ENCODE measurements at regions not wholly inside any gene's neighbourhood (a gene's known extent, or its start where the extent isn't known, plus 50 kb on each side); places are given as distances from the start of the nearest gene placed in this dataset.

DNA sequence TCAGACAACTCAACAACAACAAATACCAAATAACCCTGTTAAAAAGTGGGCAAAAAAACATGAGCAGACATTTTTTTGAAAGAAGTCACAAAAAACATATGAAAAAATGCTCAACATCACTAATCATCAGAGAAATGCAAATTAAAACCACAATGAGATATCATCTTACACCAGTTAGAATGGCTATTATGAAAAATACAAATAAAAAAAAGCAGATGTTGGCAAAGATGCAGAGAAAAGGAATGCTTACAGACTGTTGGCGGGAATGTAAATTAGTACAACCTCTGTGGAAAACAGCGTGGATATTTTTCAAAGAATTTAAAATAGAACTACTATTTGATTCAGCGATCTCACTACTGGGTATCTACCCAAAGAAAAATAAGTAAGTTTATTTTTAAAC is 114.0 kb downstream of the SLC38A4 start:
- no peak overlapping the region for H3K4me3 ChIP-seq
- TF ChIP-seq, protein P1, sequence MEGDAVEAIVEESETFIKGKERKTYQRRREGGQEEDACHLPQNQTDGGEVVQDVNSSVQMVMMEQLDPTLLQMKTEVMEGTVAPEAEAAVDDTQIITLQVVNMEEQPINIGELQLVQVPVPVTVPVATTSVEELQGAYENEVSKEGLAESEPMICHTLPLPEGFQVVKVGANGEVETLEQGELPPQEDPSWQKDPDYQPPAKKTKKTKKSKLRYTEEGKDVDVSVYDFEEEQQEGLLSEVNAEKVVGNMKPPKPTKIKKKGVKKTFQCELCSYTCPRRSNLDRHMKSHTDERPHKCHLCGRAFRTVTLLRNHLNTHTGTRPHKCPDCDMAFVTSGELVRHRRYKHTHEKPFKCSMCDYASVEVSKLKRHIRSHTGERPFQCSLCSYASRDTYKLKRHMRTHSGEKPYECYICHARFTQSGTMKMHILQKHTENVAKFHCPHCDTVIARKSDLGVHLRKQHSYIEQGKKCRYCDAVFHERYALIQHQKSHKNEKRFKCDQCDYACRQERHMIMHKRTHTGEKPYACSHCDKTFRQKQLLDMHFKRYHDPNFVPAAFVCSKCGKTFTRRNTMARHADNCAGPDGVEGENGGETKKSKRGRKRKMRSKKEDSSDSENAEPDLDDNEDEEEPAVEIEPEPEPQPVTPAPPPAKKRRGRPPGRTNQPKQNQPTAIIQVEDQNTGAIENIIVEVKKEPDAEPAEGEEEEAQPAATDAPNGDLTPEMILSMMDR (IDR thresholded peaks at IDR 0.05), result no peak
- no peak for TF ChIP-seq EP300 (IDR thresholded peaks at IDR 0.05)
- TF ChIP-seq POLR2A (IDR thresholded peaks at IDR 0.05), result no peak
- no peak for TF ChIP-seq POLR2AphosphoS5 (IDR thresholded peaks at IDR 0.05)
- no peaks in the 10 kb centered on the region for H3K27me3 ChIP-seq
- H3K4me1 ChIP-seq, result no peaks in the 10 kb centered on the region
- no peaks in the 10 kb centered on the region for H3K9me3 ChIP-seq
- H3K27ac ChIP-seq, result no peak overlapping the region
- DNase-seq (ENCODE audit: low spot score in 2 of 2), result no peak
- WGBS, result 43% methylated on average over 3 of the region's 3 CpGs
- no peaks in the 10 kb centered on the region for H3K36me3 ChIP-seq

DNA sequence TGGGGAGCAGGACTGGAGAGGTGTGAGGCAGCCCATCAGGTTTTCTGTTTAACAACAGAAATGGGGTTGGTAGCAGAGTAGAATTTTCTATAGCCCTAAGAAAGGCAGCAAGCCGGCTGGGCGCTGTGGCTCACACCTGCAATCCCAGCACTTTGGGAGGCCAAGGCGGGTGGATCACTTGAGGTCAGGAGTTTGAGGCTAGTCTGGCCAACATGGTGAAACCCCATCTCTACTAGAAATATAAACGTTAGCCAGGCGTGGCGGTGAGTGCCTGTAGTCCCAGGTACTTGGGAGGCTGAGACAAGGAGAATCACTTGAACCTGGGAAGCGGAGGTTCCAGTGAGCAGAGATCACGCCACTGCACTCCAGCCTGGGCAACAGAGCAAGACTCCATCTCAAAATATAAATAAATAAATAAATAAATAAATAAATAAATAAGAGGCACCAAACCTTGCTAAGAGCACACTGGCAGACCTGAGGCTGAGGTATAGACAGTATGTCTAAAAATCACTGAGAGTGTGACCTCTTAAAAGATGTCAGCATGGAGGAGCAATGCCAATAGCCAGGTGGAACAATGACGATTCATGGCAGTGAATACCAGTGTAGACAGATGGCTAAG is 115.6 kb downstream of the SLC38A4 start:
- no peak for TF ChIP-seq POLR2AphosphoS5 (IDR thresholded peaks at IDR 0.05)
- TF ChIP-seq, protein P1 (IDR thresholded peaks at IDR 0.05), result no peak
- TF ChIP-seq POLR2A (IDR thresholded peaks at IDR 0.05), result no peak
- TF ChIP-seq EP300 (IDR thresholded peaks at IDR 0.05), result no peak
- no peak overlapping the region for H3K4me3 ChIP-seq
- no peak for DNase-seq (ENCODE audit: low spot score in 2 of 2)
- no peaks in the 10 kb centered on the region for H3K9me3 ChIP-seq
- H3K4me1 ChIP-seq, result no peaks in the 10 kb centered on the region
- no peaks in the 10 kb centered on the region for H3K27me3 ChIP-seq
- H3K27ac ChIP-seq, result no peak overlapping the region
- H3K36me3 ChIP-seq, result no peaks in the 10 kb centered on the region
- WGBS, result 89% methylated on average over 9 of the region's 9 CpGs

DNA sequence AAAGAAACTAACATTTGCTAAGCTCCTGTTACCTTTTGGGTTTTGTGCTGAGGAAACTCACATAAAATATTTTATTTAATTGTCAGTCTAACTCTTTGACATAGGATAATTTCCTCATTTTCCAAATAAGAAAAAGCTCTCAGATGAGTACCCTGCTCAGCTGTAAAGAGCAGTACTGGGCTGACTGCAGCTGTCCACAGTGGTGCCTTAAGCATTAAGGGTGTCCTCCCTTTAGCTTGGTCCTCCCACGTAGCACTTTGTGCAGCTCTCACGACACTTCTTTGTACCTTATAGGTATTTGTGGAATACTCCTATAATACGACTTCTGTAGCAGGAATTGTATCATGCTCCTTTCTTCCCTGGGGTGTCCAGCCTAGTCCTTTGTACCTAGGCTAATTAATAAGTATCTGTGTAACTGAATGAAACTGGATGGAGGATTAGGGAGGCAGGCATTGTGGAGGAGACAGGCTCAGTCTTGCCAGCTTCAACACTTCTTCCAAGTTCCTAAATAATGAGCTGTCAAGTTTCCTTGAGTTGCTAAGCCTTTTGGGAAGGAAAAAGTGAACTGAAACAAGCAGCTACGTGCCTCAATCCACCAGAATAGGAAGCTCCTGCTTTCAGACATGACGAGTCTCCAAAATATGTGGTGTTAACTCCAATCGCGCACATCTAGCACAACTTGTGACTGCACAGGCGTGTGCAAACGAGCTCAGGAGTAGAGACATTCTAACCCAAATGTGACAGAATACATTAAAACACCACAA is 123.0 kb downstream of the SLC38A4 start:
- H3K9me3 ChIP-seq, result no peaks in the 10 kb centered on the region
- H3K27me3 ChIP-seq, result no peaks in the 10 kb centered on the region
- WGBS, result 34% methylated on average over 9 of the region's 9 CpGs
- H3K4me3 ChIP-seq, result no peak overlapping the region
- H3K4me1 ChIP-seq, result peaks cover 23% of the 10 kb centered on the region
- no peak for DNase-seq (ENCODE audit: low spot score in 2 of 2)
- H3K27ac ChIP-seq, result peak overlapping the region; percentile 80
- TF ChIP-seq POLR2AphosphoS5 (IDR thresholded peaks at IDR 0.05), result peak in 1 of 3 donors; percentile 66
- TF ChIP-seq, protein P1 (IDR thresholded peaks at IDR 0.05), result no peak
- no peaks in the 10 kb centered on the region for H3K36me3 ChIP-seq

DNA sequence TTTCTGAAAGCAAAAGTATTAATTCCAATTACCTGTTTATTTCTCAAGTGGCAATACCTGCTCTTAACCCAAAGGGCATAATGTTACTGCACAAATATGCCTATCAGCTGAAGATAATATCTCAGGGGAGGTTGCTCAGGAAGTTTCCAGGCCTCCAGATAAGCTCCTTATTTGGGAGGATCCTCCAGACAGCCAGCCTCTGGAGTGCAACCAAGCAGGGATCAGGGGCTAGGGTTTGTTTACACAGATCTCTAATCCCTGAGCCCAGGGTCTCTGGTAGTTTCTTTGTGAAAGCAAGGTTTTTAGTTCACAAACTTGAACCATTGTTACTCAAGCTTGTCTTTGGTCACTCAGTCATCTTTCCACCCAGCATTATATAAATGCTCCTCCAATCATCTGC is 124.4 kb downstream of the SLC38A4 start:
- Histone ChIP-seq H3K4me3 (no peak overlapping the region), H3K4me1 (peaks cover 23% of the 10 kb centered on the region), H3K36me3 (no peaks in the 10 kb centered on the region), H3K27me3 (no peaks in the 10 kb centered on the region), H3K27ac (peak overlapping the region; percentile 24), H3K9me3 (no peaks in the 10 kb centered on the region)
- no peak for TF ChIP-seq POLR2A (IDR thresholded peaks at IDR 0.05)
- DNase-seq (ENCODE audit: low spot score in 2 of 2), result no peak

DNA sequence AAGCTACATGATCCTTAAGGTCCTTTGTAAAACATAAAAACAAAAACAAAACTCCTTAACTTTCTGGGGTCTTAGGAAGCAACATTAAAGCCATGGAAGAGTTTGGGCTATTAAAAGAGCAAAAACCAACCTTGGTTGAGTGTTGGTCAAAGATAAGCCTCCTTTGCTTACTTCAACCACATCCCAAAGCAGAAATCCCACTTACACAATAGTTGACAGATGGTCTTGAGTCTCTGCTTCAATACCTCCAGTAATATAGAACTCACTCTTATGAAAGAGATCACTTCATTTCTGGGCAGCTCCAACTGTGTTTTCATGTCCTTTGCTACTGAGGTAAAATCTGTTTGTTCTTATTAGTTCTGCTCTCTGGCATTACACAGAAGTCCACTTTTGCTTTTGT is 125.8 kb downstream of the SLC38A4 start:
- no peak overlapping the region for H3K27ac ChIP-seq
- H3K4me1 ChIP-seq, result peaks cover 23% of the 10 kb centered on the region
- H3K9me3 ChIP-seq, result no peaks in the 10 kb centered on the region
- H3K36me3 ChIP-seq, result no peaks in the 10 kb centered on the region
- no peaks in the 10 kb centered on the region for H3K27me3 ChIP-seq
- DNase-seq (ENCODE audit: low spot score in 2 of 2), result no peak
- TF ChIP-seq POLR2AphosphoS5 (IDR thresholded peaks at IDR 0.05) (no peak), POLR2A (IDR thresholded peaks at IDR 0.05) (no peak), EP300 (IDR thresholded peaks at IDR 0.05) (no peak)
- no peak overlapping the region for H3K4me3 ChIP-seq

DNA sequence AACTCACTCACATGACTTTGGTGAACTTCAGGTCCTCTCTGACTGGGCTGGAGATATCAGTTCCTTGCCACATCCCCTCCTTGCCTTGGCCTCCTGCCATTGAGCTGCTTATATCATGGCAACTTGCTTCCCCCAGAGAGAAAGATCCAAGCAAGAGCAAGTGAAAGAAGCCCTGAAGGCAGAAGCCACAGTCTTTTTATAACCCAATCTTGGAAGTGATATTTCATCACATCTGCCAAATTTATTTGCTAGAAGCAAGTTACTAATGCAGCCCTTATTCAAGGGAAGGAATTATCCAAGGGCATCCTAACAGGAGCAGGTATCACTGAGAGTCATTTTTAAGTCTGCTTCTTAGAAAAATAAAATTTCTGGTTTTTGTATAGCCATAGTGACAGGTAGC is 127.8 kb downstream of the SLC38A4 start:
- no peaks in the 10 kb centered on the region for H3K27me3 ChIP-seq
- peaks cover 17% of the 10 kb centered on the region for H3K4me1 ChIP-seq
- TF ChIP-seq POLR2A (IDR thresholded peaks at IDR 0.05), result no peak
- H3K36me3 ChIP-seq, result no peaks in the 10 kb centered on the region
- H3K4me3 ChIP-seq, result no peak overlapping the region
- H3K9me3 ChIP-seq, result no peaks in the 10 kb centered on the region
- no peak for DNase-seq (ENCODE audit: low spot score in 2 of 2)
- H3K27ac ChIP-seq, result no peak overlapping the region
